ENCODE measurements at regions not wholly inside any gene's neighbourhood (a gene's known extent, or its start where the extent isn't known, plus 50 kb on each side); places are given as distances from the start of the nearest gene placed in this dataset.

- TF ChIP-seq EP300 (IDR thresholded peaks at IDR 0.05; ENCODE audit: borderline replicate concordance in 1 of 2, low read depth in 2 of 2, low read length in 2 of 2) = no peak
- no peak for TF ChIP-seq KDM1A (IDR thresholded peaks at IDR 0.05; ENCODE audit: borderline replicate concordance, low read length)
- no peak for TF ChIP-seq RAD21 (IDR thresholded peaks at IDR 0.05 in 1 of 2, conservative IDR thresholded peaks at IDR 0.05 in 1 of 2; ENCODE audit: low read depth in 2 of 2, low read length in 2 of 2)
- TF ChIP-seq, protein P1, sequence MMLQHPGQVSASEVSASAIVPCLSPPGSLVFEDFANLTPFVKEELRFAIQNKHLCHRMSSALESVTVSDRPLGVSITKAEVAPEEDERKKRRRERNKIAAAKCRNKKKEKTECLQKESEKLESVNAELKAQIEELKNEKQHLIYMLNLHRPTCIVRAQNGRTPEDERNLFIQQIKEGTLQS (IDR thresholded peaks at IDR 0.05; ENCODE audit: insufficient read depth, low read depth, low read length) = no peak
- TF ChIP-seq JUND (IDR thresholded peaks at IDR 0.05; ENCODE audit: low read length) = no peak
- TF ChIP-seq TBP (IDR thresholded peaks at IDR 0.05; ENCODE audit: low read depth, low read length) = no peak
- no peak for TF ChIP-seq CEBPB (IDR thresholded peaks at IDR 0.05; ENCODE audit: low read depth, low read length)
- TF ChIP-seq TAF1 (IDR thresholded peaks at IDR 0.05; ENCODE audit: low read depth, low read length) = no peak
- TF ChIP-seq BCL11A (IDR thresholded peaks at IDR 0.05; ENCODE audit: low read depth in 2 of 2, low read length in 2 of 2) = no peak
Measured at GRCh38 chr5:97434021-97434420, 251.0 kb upstream of the RIOK2 start.

Measured in H1 (cell line).